GM12878 (cell line): ENCODE measurements at regions not wholly inside any gene's neighbourhood (a gene's known extent, or its start where the extent isn't known, plus 50 kb on each side); places are given as distances from the start of the nearest gene placed in this dataset.

ENCODE experiments used
- ATAC-seq: fragments of 200-7000 bp; cut with Tn5 transposase; 3 replicates; pipeline ENCODE4 v1.9.1; 2020; ENCODE audit warnings: mild to moderate bottlenecking, moderate library complexity
- BruUV-seq: library from RNA; stranded (reverse); fragments of 400-500 nt; replicated peaks from 2 replicates; lab custom pipeline; 2021; lab: Mats Ljungman, UMichigan
- CTCF ChIA-PET: fragments of 300-600 bp; sonication (Branson Sonifier 250); formaldehyde crosslinking; extraction: SDS; loops from one replicate; lab custom pipeline; 2021; ENCODE audit warnings: inconsistent platforms; lab: Yijun Ruan, JAX
- POLR2A ChIA-PET: fragments of 350-600 bp; formaldehyde crosslinking; extraction: SDS; loops from one replicate; lab custom pipeline; 2021; ENCODE audit warnings: inconsistent platforms; lab: Charles Lee
- RAD21 ChIA-PET: fragments of 300-600 bp; sonication (Branson Sonifier 250); formaldehyde crosslinking; loops from one replicate; lab custom pipeline; 2023; ENCODE audit warnings: antibody characterized with exemption; ENCODE audit not compliant: unreplicated experiment; lab: Charles Lee
- SMC1A ChIA-PET: fragments of 300-600 bp; sonication (Branson Sonifier 250); formaldehyde crosslinking; loops from one replicate; lab custom pipeline; 2023; ENCODE audit not compliant: unreplicated experiment, uncharacterized antibody; lab: Charles Lee
- DNase-seq: peaks from one replicate; pipeline ENCODE4 v3.0.0-alpha.2; 2011; ENCODE audit warnings: low read depth, low spot score
- FAIRE-seq: peaks from 3 replicates; lab custom pipeline; 2011; peaks lifted over from hg19 to GRCh38; lab: Jason Lieb, UNC
- H2AFZ ChIP-seq: 2 replicates; pipeline ENCODE4 v1.6.0; 2011; ENCODE audit warnings: low read depth, low read length, control low read depth; ENCODE audit not compliant: control insufficient read depth
- H3K27ac ChIP-seq: 2 replicates; pipeline ENCODE4 v1.5.1; 2011; ENCODE audit warnings: control low read depth; ENCODE audit not compliant: control insufficient read depth, insufficient read depth
- H3K27me3 ChIP-seq, 2 experiments: replicated peaks in 1 of 2; 2 replicates each; pipeline versions ENCODE4 v1.6.0 to v1.6.1; 2011; ENCODE audit warnings: low read length in 1 of 2; ENCODE audit not compliant: control insufficient read depth in 2 of 2, insufficient read depth in 2 of 2
- H3K36me3 ChIP-seq, 2 experiments: 2 replicates each; pipeline ENCODE4 v1.5.1; 2011; ENCODE audit warnings: low read length in 1 of 2; ENCODE audit not compliant: control insufficient read depth in 2 of 2, insufficient read depth in 2 of 2
- H3K4me1 ChIP-seq: 2 replicates; pipeline ENCODE4 v1.6.1; 2011; ENCODE audit warnings: mild to moderate bottlenecking, low read length, moderate library complexity, mixed read lengths; ENCODE audit not compliant: control insufficient read depth, insufficient read depth
- H3K4me2 ChIP-seq: 2 replicates; pipeline ENCODE4 v1.6.0; 2011; ENCODE audit warnings: control low read depth; ENCODE audit not compliant: control insufficient read depth, insufficient read depth
- H3K4me3 ChIP-seq: fragments of 200-600 bp; sonication (generic); 2 replicates; pipeline ENCODE4 v1.5.1; 2016
- H3K79me2 ChIP-seq: 2 replicates; pipeline ENCODE4 v1.6.0; 2011; ENCODE audit warnings: low read length; ENCODE audit not compliant: control insufficient read depth, insufficient read depth
- H3K9ac ChIP-seq: 2 replicates; pipeline ENCODE4 v1.8.0; 2011; ENCODE audit warnings: low read length, control low read depth, mixed read lengths; ENCODE audit not compliant: control insufficient read depth, insufficient read depth
- H3K9me3 ChIP-seq: replicated peaks from 3 replicates; pipeline ENCODE4 v1.5.1; 2011; ENCODE audit warnings: mild to moderate bottlenecking, low read length; ENCODE audit not compliant: control insufficient read depth, insufficient read depth
- H4K20me1 ChIP-seq: 2 replicates; pipeline ENCODE4 v1.6.0; 2011; ENCODE audit not compliant: control insufficient read depth, insufficient read depth
- CBX5 ChIP-seq: sonication (generic); IDR thresholded peaks from 2 replicates; pipeline ENCODE4 v1.6.1; 2016; ENCODE audit warnings: low read depth, moderate library complexity, mild to moderate bottlenecking, inconsistent platforms
- CHD2 ChIP-seq: IDR thresholded peaks from 2 replicates; pipeline ENCODE4 v1.6.1; 2011; ENCODE audit warnings: low read depth, low read length, improper control_type of control experiment, borderline replicate concordance
- EGR1 ChIP-seq, 2 experiments: IDR thresholded peaks; 1 replicate in 1 of 2; 2 replicates in 1 of 2; pipeline ENCODE4 v1.6.1; 2011 to 2012; ENCODE audit warnings: low read depth in 2 of 2, low read length in 2 of 2, borderline replicate concordance in 1 of 2, mild to moderate bottlenecking in 1 of 2, moderate library complexity in 1 of 2
- FOXM1 ChIP-seq: IDR thresholded peaks from 2 replicates; pipeline ENCODE4 v1.6.1; 2012; ENCODE audit warnings: low read depth, mild to moderate bottlenecking, inconsistent platforms, low read length, moderate library complexity
- HDAC6 ChIP-seq: fragments of 200-600 bp; sonication (generic); IDR thresholded peaks from one replicate; pipeline ENCODE4 v1.8.0; 2017; ENCODE audit warnings: antibody characterized with exemption; ENCODE audit not compliant: unreplicated experiment
- IKZF2 ChIP-seq, 2 experiments: fragments of 450-650 bp; IDR thresholded peaks; 2 replicates each; pipeline ENCODE4 v1.6.1; 2017; ENCODE audit warnings: mild to moderate bottlenecking in 2 of 2, moderate library complexity in 2 of 2
- KAT2A ChIP-seq: conservative IDR thresholded peaks from 2 replicates; pipeline ENCODE4 v1.6.1; 2011; ENCODE audit warnings: low read depth, low read length; ENCODE audit not compliant: control insufficient read depth
- MXI1 ChIP-seq: fragments of 150-350 bp; IDR thresholded peaks from 2 replicates; pipeline ENCODE4 v1.6.1; 2011; ENCODE audit warnings: low read depth, mild to moderate bottlenecking, inconsistent platforms, low read length, improper control_type of control experiment
- NFYB ChIP-seq: IDR thresholded peaks from 2 replicates; pipeline ENCODE4 v1.6.1; 2011; ENCODE audit warnings: low read depth, mild to moderate bottlenecking, low read length, improper control_type of control experiment, moderate library complexity; ENCODE audit not compliant: insufficient read depth
- PAX5 ChIP-seq: IDR thresholded peaks from 2 replicates; pipeline ENCODE4 v1.6.1; 2011; ENCODE audit warnings: low read depth, low read length, borderline replicate concordance
- RAD21 ChIP-seq: IDR thresholded peaks from 2 replicates; pipeline ENCODE4 v1.6.1; 2011; ENCODE audit warnings: mild to moderate bottlenecking, low read depth, low read length, moderate library complexity; ENCODE audit not compliant: insufficient read depth
- RELA ChIP-seq: fragments of 450-650 bp; IDR thresholded peaks from 2 replicates; pipeline ENCODE4 v1.8.0; 2014; ENCODE audit warnings: borderline replicate concordance; ENCODE audit not compliant: partially characterized antibody
- SIN3A ChIP-seq: IDR thresholded peaks from 2 replicates; pipeline ENCODE4 v1.6.1; 2012; ENCODE audit warnings: low read depth, low read length, improper control_type of control experiment
- SMAD5 ChIP-seq: IDR thresholded peaks from 2 replicates; pipeline ENCODE4 v1.6.1; 2016; ENCODE audit warnings: antibody characterized with exemption, low read depth
- TCF12 ChIP-seq: IDR thresholded peaks from 2 replicates; pipeline ENCODE4 v1.6.1; 2011; ENCODE audit warnings: low read depth, mild to moderate bottlenecking, low read length
- ZNF24 ChIP-seq: fragments of 450-650 bp; IDR thresholded peaks from 2 replicates; pipeline ENCODE4 v1.6.1; 2017; ENCODE audit warnings: antibody characterized with exemption, mild to moderate bottlenecking
- WGBS: methylation state at CpG from one replicate; pipeline ENCODE4 v1.1.6; 2016; ENCODE audit warnings: low lambda C conversion rate; ENCODE audit not compliant: insufficient replicate concordance, insufficient coverage; ENCODE audit errors: missing lambda C conversion rate; 5-methylcytosine and 5-hydroxymethylcytosine counted together
- in situ Hi-C: fragments of 300-500 bp; cut with MboI; formaldehyde crosslinking; loops from 9 replicates; pipeline ENCODE4 v1.14.3; 2018; ENCODE audit warnings: mixed read lengths
- intact Hi-C: fragments of 100-400 bp; cut with micrococcal nuclease; formaldehyde crosslinking; loops from one replicate; pipeline ENCODE4 v1.14.2; 2022; ENCODE audit not compliant: unreplicated experiment
- TF ChIP-seq, protein P1 (sequence below): fragments of 150-350 bp; IDR thresholded peaks from 2 replicates; pipeline ENCODE4 v1.6.1; 2014; ENCODE audit warnings: mild to moderate bottlenecking, low read depth, low read length

DNA sequence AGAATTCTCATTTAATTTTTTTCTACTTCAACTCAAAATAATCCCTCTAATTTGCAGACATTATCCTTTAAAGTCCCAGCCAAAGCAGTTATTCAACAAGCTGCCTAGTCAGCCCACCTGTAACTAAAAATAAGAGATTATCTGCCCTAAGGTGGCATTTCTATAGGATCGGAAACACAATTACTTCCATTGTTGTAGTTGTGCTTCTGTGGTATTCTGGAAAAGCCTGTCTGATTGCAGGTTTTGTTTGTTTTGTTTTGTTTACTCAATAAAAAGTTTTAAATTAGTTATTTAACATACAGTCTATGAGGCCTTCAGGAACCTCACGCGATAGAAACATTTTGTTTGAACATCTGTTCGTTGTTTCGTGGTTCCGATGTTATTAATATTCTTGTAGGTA, 101.0 kb downstream of the ZIC5 start:
- Histone ChIP-seq H3K4me1 (no peaks in the 10 kb centered on the region), H3K27me3 (no peaks in the 10 kb centered on the region), H3K4me3 (no peak overlapping the region), H4K20me1 (no peaks in the 10 kb centered on the region), H3K79me2 (no peaks in the 10 kb centered on the region)
- SMC1A ChIA-PET = no interaction called here
- in situ Hi-C loops = no loop called here
- TF ChIP-seq FOXM1 (no peak), EGR1 (IDR thresholded peaks at IDR 0.05; ENCODE audit: borderline replicate concordance in 1 of 2, low read depth in 2 of 2, low read length in 2 of 2) (no peak), SMAD5 (no peak), RELA (no peak), CBX5 (no peak), IKZF2 (IDR thresholded peaks at IDR 0.05) (no peak), KAT2A (no peak), NFYB (no peak), CHD2 (no peak)
- TF ChIP-seq, all 136 proteins: peak for 0
- Histone ChIP-seq H3K27ac (no peak overlapping the region), H2AFZ (no peak overlapping the region), H3K4me2 (no peak overlapping the region), H3K9ac (no peak overlapping the region), H3K36me3 (no peaks in the 10 kb centered on the region), H3K9me3 (no peaks in the 10 kb centered on the region)
- WGBS = 96% methylated on average over 6 of the region's 6 CpGs
- ATAC-seq = no peak
- RAD21 ChIA-PET = no interaction called here
- no peak for FAIRE-seq
- no TSS peak for BruUV-seq
- intact Hi-C loops = no loop called here
- POLR2A ChIA-PET = no interaction called here
- CTCF ChIA-PET = no interaction called here
- DNase-seq = no peak

GRCh38 chr13:99869830-99870229, 101.7 kb downstream of the ZIC5 start:
- no peak overlapping the region for H3K9ac ChIP-seq
- H3K27me3 ChIP-seq = no peaks in the 10 kb centered on the region
- no peaks in the 10 kb centered on the region for H3K36me3 ChIP-seq
- no peaks in the 10 kb centered on the region for H4K20me1 ChIP-seq
- 93% methylated on average over 1 of the region's 1 CpG for WGBS
- H3K4me1 ChIP-seq = no peaks in the 10 kb centered on the region
- no peak overlapping the region for H2AFZ ChIP-seq
- BruUV-seq = no TSS peak
- FAIRE-seq (no peak), DNase-seq (no peak), ATAC-seq (no peak)
- no peak overlapping the region for H3K4me2 ChIP-seq
- ChIA-PET SMC1A (no interaction called here), POLR2A (no interaction called here), RAD21 (no interaction called here), CTCF (interaction anchor here (0.5 kb wide), 1 partner anchor 779 kb away, joined by 3 read pairs; no protein-coding TSS in a partner anchor)
- intact Hi-C loops (no loop called here), in situ Hi-C loops (no loop called here)
- TF ChIP-seq IKZF2 (IDR thresholded peaks at IDR 0.05) (no peak), SIN3A (no peak), MXI1 (no peak), PAX5 (no peak), HDAC6 (no peak), TCF12 (no peak), RAD21 (no peak), ZNF24 (no peak)
- TF ChIP-seq, protein P1, sequence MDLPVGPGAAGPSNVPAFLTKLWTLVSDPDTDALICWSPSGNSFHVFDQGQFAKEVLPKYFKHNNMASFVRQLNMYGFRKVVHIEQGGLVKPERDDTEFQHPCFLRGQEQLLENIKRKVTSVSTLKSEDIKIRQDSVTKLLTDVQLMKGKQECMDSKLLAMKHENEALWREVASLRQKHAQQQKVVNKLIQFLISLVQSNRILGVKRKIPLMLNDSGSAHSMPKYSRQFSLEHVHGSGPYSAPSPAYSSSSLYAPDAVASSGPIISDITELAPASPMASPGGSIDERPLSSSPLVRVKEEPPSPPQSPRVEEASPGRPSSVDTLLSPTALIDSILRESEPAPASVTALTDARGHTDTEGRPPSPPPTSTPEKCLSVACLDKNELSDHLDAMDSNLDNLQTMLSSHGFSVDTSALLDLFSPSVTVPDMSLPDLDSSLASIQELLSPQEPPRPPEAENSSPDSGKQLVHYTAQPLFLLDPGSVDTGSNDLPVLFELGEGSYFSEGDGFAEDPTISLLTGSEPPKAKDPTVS = no peak
- H3K4me3 ChIP-seq = no peak overlapping the region
- no peak overlapping the region for H3K27ac ChIP-seq
- H3K79me2 ChIP-seq = no peaks in the 10 kb centered on the region
- no peaks in the 10 kb centered on the region for H3K9me3 ChIP-seq
